ENCODE measurements at regions not wholly inside any gene's neighbourhood (a gene's known extent, or its start where the extent isn't known, plus 50 kb on each side); places are given as distances from the start of the nearest gene placed in this dataset.

GRCh38 chr17:5686074-5686635 lies 101.8 kb upstream of the NLRP1 start:
- TF ChIP-seq, protein P1, sequence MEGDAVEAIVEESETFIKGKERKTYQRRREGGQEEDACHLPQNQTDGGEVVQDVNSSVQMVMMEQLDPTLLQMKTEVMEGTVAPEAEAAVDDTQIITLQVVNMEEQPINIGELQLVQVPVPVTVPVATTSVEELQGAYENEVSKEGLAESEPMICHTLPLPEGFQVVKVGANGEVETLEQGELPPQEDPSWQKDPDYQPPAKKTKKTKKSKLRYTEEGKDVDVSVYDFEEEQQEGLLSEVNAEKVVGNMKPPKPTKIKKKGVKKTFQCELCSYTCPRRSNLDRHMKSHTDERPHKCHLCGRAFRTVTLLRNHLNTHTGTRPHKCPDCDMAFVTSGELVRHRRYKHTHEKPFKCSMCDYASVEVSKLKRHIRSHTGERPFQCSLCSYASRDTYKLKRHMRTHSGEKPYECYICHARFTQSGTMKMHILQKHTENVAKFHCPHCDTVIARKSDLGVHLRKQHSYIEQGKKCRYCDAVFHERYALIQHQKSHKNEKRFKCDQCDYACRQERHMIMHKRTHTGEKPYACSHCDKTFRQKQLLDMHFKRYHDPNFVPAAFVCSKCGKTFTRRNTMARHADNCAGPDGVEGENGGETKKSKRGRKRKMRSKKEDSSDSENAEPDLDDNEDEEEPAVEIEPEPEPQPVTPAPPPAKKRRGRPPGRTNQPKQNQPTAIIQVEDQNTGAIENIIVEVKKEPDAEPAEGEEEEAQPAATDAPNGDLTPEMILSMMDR (IDR thresholded peaks at IDR 0.05; ENCODE audit: low read depth, low read length, poor library complexity, severe bottlenecking): no peak
- no peak for TF ChIP-seq EZH2phosphoT487 (IDR thresholded peaks at IDR 0.05; ENCODE audit: borderline replicate concordance, low read length)
